WTC11 (cell line): ENCODE measurements at regions not wholly inside any gene's neighbourhood (a gene's known extent, or its start where the extent isn't known, plus 50 kb on each side); places are given as distances from the start of the nearest gene placed in this dataset.

Experiments
- RELA ChIP-seq: sonication (generic); formaldehyde crosslinking; IDR thresholded peaks from 2 replicates; pipeline ENCODE4 v1.8.1; 2022; ENCODE audit warnings: missing genetic modification reagents, mild to moderate bottlenecking, borderline replicate concordance
- TCF7 ChIP-seq: sonication (generic); formaldehyde crosslinking; IDR thresholded peaks from 2 replicates; pipeline ENCODE4 v1.8.0; 2022; ENCODE audit warnings: mild to moderate bottlenecking, low read depth, missing genetic modification reagents, moderate library complexity
- TF ChIP-seq, protein P1 (sequence below): fragments of 200-600 bp; IDR thresholded peaks from 2 replicates; pipeline ENCODE4 v1.8.0; 2022; ENCODE audit warnings: antibody characterized with exemption

DNA sequence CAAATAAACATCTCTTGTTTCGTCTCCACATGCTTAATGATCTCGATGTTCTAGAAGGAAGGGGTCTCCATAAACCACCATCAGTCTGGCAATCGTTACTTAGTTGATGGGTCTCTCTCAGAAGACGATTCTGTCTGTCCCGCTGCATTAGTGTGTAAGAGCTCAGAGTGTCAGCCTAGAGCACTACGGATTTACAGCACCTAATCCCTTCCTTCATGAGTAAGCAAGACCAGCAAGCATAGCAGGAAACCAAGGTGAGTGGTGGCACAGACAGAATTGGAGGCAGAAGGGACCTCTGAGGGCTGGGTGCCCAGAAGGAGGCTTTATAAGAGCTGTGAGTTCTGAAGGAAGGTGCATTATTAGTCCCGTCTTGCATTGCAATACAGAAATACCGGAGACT lies 440.1 kb downstream of the RBFOX1 start:
- TF ChIP-seq, protein P1, sequence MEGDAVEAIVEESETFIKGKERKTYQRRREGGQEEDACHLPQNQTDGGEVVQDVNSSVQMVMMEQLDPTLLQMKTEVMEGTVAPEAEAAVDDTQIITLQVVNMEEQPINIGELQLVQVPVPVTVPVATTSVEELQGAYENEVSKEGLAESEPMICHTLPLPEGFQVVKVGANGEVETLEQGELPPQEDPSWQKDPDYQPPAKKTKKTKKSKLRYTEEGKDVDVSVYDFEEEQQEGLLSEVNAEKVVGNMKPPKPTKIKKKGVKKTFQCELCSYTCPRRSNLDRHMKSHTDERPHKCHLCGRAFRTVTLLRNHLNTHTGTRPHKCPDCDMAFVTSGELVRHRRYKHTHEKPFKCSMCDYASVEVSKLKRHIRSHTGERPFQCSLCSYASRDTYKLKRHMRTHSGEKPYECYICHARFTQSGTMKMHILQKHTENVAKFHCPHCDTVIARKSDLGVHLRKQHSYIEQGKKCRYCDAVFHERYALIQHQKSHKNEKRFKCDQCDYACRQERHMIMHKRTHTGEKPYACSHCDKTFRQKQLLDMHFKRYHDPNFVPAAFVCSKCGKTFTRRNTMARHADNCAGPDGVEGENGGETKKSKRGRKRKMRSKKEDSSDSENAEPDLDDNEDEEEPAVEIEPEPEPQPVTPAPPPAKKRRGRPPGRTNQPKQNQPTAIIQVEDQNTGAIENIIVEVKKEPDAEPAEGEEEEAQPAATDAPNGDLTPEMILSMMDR: no peak
- TF ChIP-seq RELA (CRISPR knock-in tag) (no peak), TCF7 (no peak)
